Cardiac muscle cell (in vitro differentiated cells and primary cell): ENCODE measurements at regions not wholly inside any gene's neighbourhood (a gene's known extent, or its start where the extent isn't known, plus 50 kb on each side); places are given as distances from the start of the nearest gene placed in this dataset.

Experiments
- DNase-seq, 2 donors: peaks; one replicate each; pipeline versions ENCODE4 v3.0.0 to v3.0.0-alpha.2; 2010 to 2017; ENCODE audit warnings: low read depth in 1 of 2, low spot score in 1 of 2
- H3K27ac ChIP-seq: fragments of 200-600 bp; sonication (generic); 2 replicates; pipeline ENCODE4 v1.5.1; 2016
- H3K27me3 ChIP-seq: fragments of 200-600 bp; sonication (generic); 2 replicates; pipeline ENCODE4 v1.6.0; 2016; ENCODE audit warnings: control low read depth
- H3K36me3 ChIP-seq: fragments of 200-600 bp; sonication (generic); 2 replicates; pipeline ENCODE4 v1.5.1; 2016; ENCODE audit warnings: control low read depth
- H3K4me1 ChIP-seq: fragments of 200-600 bp; sonication (generic); 2 replicates; pipeline ENCODE4 v1.8.1; 2017; ENCODE audit warnings: low read depth, mild to moderate bottlenecking, mixed run types
- H3K4me3 ChIP-seq: fragments of 200-600 bp; sonication (generic); 2 replicates; pipeline ENCODE4 v1.5.1; 2016; ENCODE audit warnings: mild to moderate bottlenecking
- H3K9me3 ChIP-seq: fragments of 200-600 bp; sonication (generic); 2 replicates; pipeline ENCODE4 v1.5.1; 2017; ENCODE audit warnings: low read depth, mild to moderate bottlenecking, control low read depth
- CTCF ChIP-seq: IDR thresholded peaks from 2 replicates; pipeline ENCODE4 v1.5.1; 2012; ENCODE audit warnings: low read depth, mild to moderate bottlenecking, low read length

- no peaks in the 10 kb centered on the region for H3K36me3 ChIP-seq
- no peak overlapping the region for H3K27ac ChIP-seq
- no peaks in the 10 kb centered on the region for H3K27me3 ChIP-seq
- H3K9me3 ChIP-seq = no peaks in the 10 kb centered on the region
- TF ChIP-seq CTCF = no peak
- DNase-seq = no peak
- H3K4me1 ChIP-seq = no peaks in the 10 kb centered on the region
- no peak overlapping the region for H3K4me3 ChIP-seq
Measured at GRCh38 chr2:129331638-129332037, 647.8 kb upstream of the RAB6C start.

- no peak for TF ChIP-seq CTCF
- H3K9me3 ChIP-seq = no peaks in the 10 kb centered on the region
- no peak overlapping the region for H3K4me3 ChIP-seq
- no peaks in the 10 kb centered on the region for H3K27me3 ChIP-seq
- no peak for DNase-seq
- H3K27ac ChIP-seq = no peak overlapping the region
- H3K4me1 ChIP-seq = no peaks in the 10 kb centered on the region
- H3K36me3 ChIP-seq = no peaks in the 10 kb centered on the region
Measured at GRCh38 chr2:129334128-129334527, 645.3 kb upstream of the RAB6C start.

- Histone ChIP-seq H3K27me3 (no peaks in the 10 kb centered on the region), H3K4me3 (no peak overlapping the region), H3K9me3 (no peaks in the 10 kb centered on the region), H3K36me3 (no peaks in the 10 kb centered on the region), H3K27ac (no peak overlapping the region), H3K4me1 (no peaks in the 10 kb centered on the region)
- TF ChIP-seq CTCF = no peak
- peak in 1 of 2 donors; percentile 6 for DNase-seq
Measured at GRCh38 chr2:129334696-129335410, 644.6 kb upstream of the RAB6C start.

- no peaks in the 10 kb centered on the region for H3K4me1 ChIP-seq
- TF ChIP-seq CTCF = no peak
- H3K27ac ChIP-seq = no peak overlapping the region
- no peaks in the 10 kb centered on the region for H3K36me3 ChIP-seq
- no peaks in the 10 kb centered on the region for H3K9me3 ChIP-seq
- H3K4me3 ChIP-seq = no peak overlapping the region
- no peaks in the 10 kb centered on the region for H3K27me3 ChIP-seq
- no peak for DNase-seq
Measured at GRCh38 chr2:129336276-129336675, 643.2 kb upstream of the RAB6C start.

- Histone ChIP-seq H3K27ac (no peak overlapping the region), H3K9me3 (no peaks in the 10 kb centered on the region), H3K4me3 (no peak overlapping the region), H3K27me3 (no peaks in the 10 kb centered on the region), H3K36me3 (no peaks in the 10 kb centered on the region), H3K4me1 (no peaks in the 10 kb centered on the region)
- no peak for DNase-seq
- TF ChIP-seq CTCF = no peak
Measured at GRCh38 chr2:129337076-129337475, 642.4 kb upstream of the RAB6C start.
